Right renal cortex interstitium (tissue), 3 donors: ENCODE measurements at regions not wholly inside any gene's neighbourhood (a gene's known extent, or its start where the extent isn't known, plus 50 kb on each side); places are given as distances from the start of the nearest gene placed in this dataset.

ENCODE experiments used
- DNase-seq, 3 donors: peaks; one replicate each; pipeline ENCODE4 v3.0.0-alpha.2; 2013; ENCODE audit warnings: low read depth in 3 of 3, low spot score in 2 of 3

DNA sequence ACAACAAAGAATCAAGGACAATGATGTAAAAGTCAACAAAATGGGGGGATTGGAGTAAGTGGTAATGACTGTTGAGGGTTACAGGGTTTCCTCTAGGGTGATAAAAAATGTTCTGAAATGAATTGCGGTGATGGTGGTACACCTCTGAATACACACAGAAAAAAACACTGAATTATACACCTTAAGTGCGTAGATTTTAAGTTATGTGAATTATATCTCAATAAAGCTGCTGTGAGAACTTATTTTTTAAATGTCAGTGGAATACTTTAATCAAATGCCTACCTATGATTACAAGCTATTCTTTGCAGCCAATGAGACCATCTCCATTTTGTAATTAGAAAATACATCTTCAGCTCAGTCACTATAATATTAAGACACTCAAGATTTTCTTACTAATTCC, 53.5 kb downstream of the ZNF608 start:
- DNase-seq: no peak

DNA sequence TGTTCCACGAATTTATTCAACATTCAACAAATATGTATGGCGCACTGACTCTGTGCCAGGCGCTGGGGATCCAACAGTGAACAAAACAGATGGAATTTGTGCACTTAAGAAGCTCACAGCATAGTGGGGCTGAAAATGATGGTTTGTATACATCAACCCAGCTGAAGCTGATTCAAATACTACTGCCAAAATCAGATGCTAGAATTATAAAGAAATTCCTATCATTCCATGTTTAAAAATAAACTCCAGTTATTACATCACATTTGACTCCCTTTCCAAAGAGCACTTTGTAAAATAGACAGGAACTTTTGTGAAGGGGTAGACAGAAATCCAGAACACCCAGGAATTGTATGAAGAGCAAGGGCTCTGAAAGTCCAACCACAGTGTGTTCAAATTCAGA, 54.1 kb downstream of the ZNF608 start:
- DNase-seq: no peak

GRCh38 chr5:124689653-124690052, 56.8 kb downstream of the ZNF608 start:
- no peak for DNase-seq

DNA sequence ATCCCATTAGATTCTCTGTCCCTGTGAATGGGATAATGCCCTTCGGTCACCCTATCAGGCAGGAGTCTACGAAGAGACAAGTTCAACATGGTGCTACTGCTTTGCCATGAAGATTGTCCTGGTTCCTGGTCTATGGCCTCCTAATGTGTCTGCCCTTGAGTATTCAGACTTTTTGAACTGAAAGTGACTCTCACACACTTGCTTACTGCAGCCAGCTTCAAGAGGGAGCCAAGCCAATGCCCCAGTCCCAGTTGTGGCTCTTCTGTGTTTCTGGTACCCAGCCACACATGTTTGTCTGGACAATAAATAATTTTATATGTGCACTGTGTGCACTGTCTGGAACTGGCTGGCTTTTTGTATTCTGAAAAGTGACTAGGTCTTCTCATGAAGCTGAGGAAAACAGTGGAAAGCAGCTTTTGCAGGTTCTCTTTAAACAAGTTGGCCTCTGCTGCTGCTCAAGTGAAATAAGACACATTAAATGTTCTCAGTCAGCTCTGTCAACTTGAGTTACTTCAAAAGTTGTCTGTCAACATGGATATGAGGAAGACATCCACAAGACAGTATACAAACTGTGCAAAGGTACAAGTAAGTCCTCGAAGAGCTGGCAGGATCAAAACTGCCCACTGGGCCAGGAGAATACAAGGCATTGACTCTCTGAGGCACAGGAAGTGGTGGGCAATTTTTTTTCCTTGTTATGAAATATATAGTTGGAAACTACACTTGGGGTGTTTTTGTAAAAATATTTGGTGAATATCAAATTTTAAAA, 60.0 kb downstream of the ZNF608 start:
- no peak for DNase-seq

DNA sequence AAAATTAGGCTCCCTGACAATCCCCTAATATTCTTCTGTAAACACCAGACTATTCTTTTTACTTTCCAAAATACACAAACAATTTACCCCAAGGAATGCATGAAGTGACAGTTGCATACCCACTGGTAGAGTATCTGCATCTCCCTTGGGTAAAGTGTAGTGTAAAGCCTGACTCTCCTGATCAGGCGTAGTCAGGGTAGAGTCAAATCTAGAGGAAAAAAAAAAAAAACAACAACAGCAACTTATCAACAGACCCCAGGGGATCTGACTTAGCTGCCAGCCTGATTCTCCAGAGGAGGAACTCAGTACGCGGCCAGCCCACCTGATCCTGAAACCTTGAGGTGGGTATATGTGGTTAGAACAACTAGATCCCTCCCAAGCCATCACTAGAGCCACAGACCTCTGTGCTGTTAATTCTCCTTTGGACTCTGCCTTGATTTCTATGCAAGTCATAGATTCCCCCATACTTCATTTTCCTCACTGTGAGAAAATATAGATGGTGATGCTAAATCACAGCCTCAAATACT, 61.0 kb downstream of the ZNF608 start:
- DNase-seq: no peak

- DNase-seq: no peak
Observed at GRCh38 chr5:124683917-124684555, 62.4 kb downstream of the ZNF608 start.

GRCh38 chr5:124679578-124680199, 66.8 kb downstream of the ZNF608 start:
- no peak for DNase-seq

GRCh38 chr5:124678922-124679519, 67.4 kb downstream of the ZNF608 start:
- DNase-seq: no peak

- no peak for DNase-seq
Observed at GRCh38 chr5:124678468-124678867, 68.0 kb downstream of the ZNF608 start.

GRCh38 chr5:124677374-124678351, 68.8 kb downstream of the ZNF608 start:
- no peak for DNase-seq

DNA sequence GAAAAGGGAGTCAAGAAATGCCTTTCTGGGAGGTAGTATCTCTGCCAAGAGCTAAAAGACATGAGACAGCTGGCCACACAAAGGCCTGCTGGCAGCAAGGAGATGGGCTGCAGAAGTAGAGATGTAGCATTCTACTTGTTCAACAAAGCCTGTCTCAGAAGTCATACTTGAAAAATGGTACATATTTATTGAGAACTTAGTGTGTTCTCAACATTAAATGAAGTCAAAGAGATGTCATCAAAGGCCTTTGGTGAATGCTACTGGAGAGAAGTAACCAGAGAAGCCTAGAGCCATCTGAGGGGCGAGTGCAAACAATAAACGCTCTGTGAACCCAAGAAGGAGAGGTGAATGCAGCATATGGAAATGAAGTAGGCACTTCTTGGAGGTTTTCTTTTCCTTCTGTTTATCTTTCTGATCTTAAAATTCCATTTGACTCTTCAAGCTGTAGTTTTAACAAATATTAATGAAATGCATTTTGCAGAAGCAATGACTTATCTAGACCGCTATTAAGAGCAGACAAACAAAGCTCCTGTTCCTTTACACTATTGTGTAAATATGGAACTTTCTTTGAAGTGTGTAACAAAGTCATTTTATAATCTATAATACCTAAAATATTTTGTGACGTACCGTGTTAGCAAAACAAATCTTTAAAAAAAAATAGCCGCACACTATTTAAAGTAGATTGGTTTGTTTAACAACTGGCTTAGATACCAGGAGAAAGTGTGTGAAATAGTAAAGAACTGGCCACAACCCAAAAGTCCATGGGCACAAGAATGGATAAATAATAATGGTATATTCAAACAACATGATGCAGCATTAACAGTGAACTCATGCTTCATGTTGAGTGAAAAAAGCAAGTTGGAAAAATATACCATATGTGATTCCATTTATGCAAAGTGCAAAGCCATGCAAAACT, 70.2 kb downstream of the ZNF608 start:
- no peak for DNase-seq

- no peak for DNase-seq
Observed at GRCh38 chr5:124671193-124671592, 75.2 kb downstream of the ZNF608 start.

GRCh38 chr5:124670722-124671184, 75.7 kb downstream of the ZNF608 start:
- DNase-seq: no peak

DNA sequence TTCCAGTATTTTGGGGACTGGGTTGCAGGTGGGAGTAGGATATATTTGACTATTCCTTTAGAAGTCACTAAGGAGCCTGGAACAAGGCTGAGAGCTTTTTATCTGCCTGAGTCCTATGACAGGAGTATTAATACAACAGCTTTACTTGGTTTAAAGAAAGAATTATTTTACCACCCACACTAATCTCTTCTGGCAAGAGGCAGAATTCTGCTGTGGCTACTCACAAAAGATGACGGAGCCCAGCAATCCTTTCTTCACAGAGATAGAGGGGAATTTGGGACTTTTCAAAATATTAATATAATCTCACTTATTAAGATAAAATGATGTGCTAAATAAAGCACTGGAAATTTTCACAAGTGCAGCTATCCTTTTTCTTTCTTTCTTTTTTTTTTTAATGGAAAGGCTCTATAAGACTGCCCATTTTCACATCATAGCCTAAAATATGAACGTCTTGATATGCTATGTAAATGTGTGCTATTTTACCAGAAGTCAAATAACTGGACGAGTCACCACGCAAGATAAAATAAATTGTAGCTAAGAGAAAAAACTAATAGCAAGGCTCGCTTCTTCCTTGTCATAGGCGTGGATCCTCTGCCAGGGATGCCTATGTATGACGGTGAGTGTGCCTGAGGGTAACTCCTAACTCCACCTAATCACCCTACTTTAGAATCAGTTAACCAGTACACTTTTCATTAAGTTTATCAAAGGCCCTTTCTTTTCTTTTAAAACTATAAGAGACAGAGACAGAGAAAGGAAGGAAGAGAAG, 76.3 kb downstream of the ZNF608 start:
- DNase-seq: no peak

GRCh38 chr5:124669300-124669648, 77.2 kb downstream of the ZNF608 start:
- DNase-seq: no peak

- no peak for DNase-seq
Observed at GRCh38 chr5:124668353-124669299, 77.8 kb downstream of the ZNF608 start.

GRCh38 chr5:124665625-124666024, 80.8 kb downstream of the ZNF608 start:
- no peak for DNase-seq
